ENCODE measurements at regions not wholly inside any gene's neighbourhood (a gene's known extent, or its start where the extent isn't known, plus 50 kb on each side); places are given as distances from the start of the nearest gene placed in this dataset.

DNA sequence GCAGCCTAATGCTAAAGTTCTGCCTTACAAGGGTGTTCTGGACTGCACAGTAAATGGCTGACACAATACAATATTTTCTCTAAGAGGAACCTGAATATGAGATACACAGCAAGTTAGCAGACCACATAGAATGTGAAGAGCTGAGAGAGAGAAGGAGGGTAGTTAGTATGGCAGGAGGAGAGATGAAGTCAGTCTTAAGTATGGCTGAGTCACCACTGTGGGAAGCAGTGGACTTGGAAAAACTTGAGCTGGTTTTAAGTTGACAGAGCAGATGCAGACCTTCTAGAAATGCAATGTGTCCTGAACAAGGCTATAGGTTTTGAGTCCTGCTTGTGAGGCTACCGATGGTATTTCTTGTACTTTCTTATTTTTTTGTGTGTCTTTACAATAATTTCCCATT lies 172.5 kb downstream of the SH2D1A start:
- no peak for DNase-seq (ENCODE audit: low read depth in 4 of 4, low spot score in 2 of 4)

DNA sequence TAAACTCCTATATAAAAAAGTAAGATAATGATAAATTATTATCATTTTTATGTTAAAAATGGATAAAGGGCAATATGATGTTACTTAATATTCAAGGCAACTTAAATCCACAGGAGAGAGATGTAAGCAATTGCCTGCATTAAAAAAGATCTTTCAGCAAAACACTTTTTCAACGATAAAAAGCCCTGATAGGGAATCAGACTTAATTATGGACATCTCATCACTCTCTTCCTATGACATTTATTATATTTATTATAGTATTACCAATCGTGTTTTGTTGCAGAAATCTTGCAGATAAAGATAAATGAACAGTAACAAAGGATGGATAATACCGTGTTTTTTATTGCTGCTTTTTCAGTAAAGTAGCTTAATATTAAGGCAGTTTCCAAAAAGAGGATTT lies 178.5 kb downstream of the SH2D1A start:
- no peak for DNase-seq (ENCODE audit: low read depth in 4 of 4, low spot score in 2 of 4)

DNA sequence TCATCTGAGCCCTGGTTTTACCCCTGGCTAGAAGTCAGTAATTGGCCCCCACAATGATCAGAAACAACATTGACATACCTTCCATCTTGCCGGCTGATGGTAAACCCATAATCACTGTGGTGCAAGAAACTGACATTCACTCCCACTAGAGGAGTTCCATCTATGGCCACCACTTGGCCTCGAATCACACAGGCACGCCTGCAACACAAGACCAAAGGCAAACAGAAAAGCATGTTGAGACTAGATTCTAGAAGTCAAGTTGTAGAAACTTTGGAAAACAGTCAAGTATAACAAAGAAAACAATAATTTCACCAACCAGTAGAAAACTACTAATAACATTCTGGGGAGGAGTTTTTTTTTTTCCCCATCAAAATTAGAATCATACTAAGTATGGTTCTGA lies 183.4 kb downstream of the SH2D1A start:
- no peak for DNase-seq (ENCODE audit: low read depth in 4 of 4, low spot score in 2 of 4)

DNA sequence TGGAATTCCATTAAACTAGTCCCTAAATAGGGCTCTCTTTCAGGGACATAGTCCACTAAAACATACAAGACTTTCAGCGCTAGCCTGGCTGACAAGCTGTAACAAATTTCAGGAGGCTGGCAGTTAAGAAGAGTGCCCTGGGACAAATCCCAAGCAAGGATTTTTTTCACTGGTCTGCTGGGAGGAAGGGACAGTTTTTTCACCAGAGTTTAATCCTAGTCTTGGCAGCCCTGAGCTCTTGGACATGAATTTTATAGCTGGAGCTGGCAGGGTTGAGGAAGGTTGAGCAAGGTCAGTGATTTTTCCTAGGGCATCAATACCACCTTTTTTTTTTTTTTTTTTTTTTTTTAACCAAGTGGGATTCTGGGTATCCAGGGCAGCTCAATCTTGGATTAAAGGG lies 184.4 kb downstream of the SH2D1A start:
- no peak for DNase-seq (ENCODE audit: low read depth in 4 of 4, low spot score in 2 of 4)

DNA sequence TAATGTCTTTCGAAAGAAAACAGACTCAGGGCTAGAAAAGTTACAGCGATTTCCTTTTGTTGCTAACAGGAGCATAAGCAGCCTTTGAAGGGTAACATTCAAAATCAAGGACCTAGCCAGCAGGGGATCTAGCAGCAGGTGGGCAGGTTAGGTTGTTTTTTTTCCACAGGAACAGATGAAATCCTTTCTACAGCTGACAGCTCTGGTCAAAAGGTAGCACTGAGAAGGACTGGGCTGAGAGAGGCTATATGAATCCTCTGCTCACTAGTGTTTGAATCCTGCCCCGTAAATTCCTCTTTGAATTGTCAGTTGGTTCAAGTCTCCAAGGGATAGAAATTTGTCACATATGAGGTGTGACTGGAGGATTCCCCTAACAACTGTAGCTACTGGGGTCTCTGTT lies 188.2 kb downstream of the SH2D1A start:
- no peak for DNase-seq (ENCODE audit: low read depth in 4 of 4, low spot score in 2 of 4)

DNA sequence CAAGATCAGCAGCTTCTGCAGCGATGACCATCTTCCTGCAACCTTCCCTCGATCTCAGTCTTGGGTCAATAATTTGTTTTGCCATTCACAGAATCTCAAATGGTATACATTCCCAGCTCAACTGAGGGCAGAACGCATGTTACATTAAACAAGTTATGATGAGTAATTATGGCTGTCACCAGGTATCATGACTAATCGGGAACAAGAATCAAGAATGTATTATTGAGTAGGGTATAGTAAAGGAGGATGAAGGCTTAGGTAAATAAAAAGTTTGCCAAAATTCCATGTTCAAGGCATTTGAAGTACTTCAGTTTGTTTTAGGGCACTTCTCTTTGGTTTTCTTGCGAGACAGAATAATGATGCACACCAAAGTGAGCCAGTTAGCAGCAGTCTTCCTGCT lies 194.1 kb downstream of the SH2D1A start:
- DNase-seq (ENCODE audit: low read depth in 4 of 4, low spot score in 2 of 4) = no peak

DNA sequence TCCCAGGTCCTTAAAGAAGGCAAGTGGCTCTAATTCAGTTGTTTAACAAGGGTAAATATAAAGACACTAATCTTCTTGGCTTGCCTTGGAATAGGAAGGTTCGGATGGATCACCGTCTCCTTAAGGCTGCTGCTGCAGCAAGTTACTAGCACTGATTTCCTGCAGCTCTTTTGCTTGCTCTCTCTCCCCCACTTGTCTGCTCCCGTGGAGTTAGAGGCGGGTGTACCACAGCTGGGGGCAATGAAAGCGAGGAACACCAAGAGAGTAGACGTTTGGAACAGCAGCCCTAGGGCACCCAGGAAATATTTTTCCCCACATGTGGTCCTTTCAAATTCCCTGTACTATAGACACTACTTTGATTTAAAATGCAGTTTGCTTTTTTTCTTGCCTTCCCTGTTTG lies 202.2 kb downstream of the SH2D1A start:
- DNase-seq (ENCODE audit: low read depth in 4 of 4, low spot score in 2 of 4) = no peak

DNA sequence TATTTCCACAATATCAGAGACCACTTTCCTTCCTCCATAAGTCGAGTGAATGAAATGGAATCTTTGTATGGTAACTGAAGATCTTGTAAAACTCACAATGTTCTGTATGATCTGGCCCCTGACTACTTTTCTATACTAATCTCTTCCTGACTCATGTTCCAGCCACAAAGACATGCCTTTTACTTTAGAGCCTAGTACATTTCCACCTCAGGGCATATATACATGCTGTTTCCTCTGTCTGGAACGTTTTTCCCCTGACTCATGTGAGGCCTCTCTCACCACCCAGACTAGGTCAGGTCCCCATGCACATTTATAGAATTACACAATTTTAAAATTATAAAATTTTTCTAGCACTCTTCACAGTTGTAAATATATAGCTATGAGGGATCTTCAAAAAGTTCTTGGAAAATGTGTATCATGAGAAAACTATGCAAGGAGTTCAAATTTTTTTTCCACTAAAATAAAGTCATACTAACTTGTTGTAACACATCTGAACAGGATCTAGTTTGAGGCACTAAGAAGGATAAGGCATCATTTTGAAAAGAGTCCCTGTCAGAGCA lies 208.8 kb downstream of the SH2D1A start:
- DNase-seq (ENCODE audit: low read depth in 4 of 4, low spot score in 2 of 4) = no peak

DNA sequence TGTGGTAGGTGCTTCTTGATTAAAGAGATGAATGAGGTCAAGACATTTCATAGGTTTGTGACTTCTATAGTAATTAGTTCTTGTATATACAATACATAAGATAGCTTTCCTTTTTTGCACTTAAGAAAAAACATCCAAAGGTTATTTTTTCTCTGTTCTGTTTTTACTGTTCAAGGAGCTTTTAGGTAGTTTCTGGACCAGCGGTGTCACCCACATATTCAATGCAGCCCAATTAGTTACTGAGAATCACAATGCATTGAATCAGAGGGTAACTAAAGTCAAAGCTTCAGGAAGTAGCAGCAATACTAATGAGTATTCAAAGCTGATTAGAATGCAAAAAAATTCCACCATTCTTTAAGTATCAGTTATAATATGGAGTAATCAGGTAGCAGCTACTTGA lies 211.6 kb downstream of the SH2D1A start:
- no peak for DNase-seq (ENCODE audit: low read depth in 4 of 4, low spot score in 2 of 4)

DNA sequence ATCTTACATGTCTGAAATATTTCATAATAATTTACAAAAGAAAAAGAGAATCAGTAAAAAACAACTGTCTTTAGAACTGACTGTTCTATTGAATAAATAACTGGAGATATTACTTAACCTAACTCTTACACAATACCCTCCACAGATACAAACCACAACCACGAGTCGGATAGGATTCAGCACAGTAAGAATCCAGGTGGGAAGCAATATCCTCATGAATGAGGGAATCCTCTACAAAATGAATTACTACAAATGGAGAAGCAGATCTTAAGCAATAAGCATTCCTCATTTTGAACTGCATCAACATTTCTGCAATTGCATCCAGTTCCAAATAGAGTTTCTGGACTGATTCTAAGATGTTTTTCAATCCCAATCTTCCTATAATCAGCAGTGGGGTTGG lies 227.1 kb downstream of the SH2D1A start:
- DNase-seq (ENCODE audit: low read depth in 4 of 4, low spot score in 2 of 4) = no peak

DNA sequence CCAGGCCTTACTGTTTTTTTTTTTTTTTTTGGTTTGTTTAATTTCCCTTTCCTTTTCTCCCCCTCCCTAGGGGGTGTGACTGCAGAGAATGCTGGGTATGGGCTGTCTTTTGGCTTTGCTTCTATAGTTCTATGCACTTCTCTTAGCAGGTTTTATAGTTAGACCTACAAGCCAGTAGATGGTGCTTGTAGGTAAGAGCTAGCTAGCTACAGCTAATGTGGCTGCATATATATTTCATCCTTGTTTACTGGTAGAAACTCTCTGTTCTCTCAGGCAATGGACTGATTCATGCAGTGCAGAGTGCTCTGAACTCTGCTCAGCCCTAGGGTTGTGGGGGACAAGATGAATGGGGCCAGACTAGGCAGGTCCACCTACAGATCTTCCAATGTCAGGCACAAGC lies 246.4 kb downstream of the SH2D1A start:
- no peak for DNase-seq (ENCODE audit: low read depth in 4 of 4, low spot score in 2 of 4)

DNA sequence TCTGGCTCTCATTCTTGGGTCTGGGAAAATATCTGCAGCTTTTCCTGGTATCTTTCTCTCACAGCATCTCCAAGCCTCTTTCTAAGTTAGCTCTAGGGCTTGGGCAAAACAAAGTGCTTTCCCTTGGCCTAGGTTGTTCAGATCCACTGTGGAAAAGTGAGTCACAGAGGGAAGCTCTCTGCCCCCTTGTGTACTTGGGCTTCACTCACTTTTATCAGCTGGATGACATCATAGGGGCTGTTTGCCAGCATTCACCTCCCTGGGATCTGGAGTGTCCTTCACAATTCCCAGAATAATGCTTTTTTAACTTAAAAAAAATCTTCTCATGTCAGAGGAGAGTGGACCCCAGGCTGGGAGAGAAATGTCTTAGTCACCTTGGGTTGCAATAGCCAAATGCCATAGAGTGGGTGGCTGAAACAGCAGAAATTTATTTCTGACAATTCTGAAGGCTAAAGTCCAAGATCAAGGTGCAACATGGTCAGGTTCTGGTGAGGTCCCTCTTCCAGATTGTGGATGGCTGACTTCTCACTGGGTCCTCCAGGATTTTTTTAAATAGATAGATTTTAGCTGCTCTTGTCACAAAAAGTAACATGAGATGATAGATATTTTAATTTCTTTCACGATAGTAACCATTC lies 247.8 kb downstream of the SH2D1A start:
- DNase-seq (ENCODE audit: low read depth in 4 of 4, low spot score in 2 of 4) = no peak

DNA sequence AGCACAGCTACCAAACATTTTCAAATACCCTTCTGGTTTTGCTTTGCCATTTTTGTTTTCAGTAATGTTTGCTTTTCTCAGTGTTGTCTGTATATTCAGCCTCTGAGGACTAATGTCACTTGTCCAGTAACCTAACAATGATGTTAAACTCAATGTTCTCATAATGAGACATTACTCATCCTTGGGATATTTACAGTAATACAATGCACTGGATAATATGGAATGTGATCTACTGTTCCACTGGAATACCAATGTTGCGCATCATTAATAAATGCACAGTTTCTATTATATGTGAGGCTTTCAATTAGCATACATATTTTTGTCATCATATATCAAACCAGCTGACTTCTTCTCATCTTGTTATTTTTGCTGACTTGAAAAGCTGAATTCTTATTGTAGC lies 259.1 kb downstream of the SH2D1A start:
- DNase-seq (ENCODE audit: low read depth in 4 of 4, low spot score in 2 of 4) = no peak

DNA sequence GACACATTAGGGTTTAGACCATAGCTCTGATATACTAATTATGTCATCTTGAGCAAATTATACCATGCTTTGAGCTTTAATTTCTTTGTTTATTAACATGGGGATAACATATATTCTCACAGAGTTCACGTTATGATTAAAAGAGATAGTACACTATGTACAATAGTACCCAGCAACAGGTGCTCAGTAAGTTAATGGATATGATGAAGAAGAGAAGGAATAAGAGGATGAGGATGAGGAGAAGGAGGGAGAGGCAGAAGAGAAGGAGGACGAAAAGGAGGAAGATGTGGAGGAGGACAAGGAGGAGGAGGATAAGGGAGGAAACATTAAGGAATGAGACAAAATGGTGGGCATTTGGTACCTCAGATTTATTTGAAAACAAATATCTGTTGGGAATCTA lies 260.4 kb downstream of the SH2D1A start:
- no peak for DNase-seq (ENCODE audit: low read depth in 4 of 4, low spot score in 2 of 4)

DNA sequence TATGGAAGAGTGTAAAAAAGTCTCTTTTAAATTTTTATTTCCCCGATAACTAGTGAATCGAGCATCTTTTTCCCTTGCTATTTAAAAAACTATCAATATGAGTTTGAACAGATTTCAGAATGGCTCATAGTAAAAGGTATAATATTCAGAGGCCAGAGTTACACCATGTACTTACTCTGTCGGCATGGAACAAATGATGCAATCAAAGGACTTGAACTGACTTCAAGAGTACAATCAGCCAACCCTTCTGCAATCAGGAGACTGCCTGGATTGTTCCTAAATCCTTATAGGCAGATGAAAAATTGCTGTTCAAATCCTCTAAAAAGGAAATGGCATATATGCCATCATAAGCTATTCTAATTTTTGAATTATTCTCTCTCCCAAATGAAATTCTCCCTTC lies 273.3 kb downstream of the SH2D1A start:
- DNase-seq (ENCODE audit: low read depth in 4 of 4, low spot score in 2 of 4) = no peak

DNA sequence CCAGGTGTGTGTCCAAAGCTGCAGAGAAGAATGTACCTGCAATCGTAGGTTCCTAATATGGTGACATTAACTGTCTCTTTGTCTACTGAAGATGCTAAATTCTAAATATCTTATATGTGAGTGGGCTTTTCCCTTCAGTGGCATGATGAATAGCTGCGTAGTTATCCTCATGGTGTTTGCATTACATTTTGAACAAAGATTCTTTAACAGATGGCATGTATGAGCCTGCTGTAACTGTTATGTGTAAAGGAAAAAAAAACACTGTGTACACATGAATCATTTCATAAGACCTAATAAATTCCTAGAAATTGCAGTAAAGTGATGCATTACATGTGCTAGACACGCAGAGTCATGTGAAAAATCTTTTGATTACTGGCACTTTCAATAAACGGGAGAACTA lies 288.0 kb downstream of the SH2D1A start:
- DNase-seq (ENCODE audit: low read depth in 4 of 4, low spot score in 2 of 4) = no peak

DNA sequence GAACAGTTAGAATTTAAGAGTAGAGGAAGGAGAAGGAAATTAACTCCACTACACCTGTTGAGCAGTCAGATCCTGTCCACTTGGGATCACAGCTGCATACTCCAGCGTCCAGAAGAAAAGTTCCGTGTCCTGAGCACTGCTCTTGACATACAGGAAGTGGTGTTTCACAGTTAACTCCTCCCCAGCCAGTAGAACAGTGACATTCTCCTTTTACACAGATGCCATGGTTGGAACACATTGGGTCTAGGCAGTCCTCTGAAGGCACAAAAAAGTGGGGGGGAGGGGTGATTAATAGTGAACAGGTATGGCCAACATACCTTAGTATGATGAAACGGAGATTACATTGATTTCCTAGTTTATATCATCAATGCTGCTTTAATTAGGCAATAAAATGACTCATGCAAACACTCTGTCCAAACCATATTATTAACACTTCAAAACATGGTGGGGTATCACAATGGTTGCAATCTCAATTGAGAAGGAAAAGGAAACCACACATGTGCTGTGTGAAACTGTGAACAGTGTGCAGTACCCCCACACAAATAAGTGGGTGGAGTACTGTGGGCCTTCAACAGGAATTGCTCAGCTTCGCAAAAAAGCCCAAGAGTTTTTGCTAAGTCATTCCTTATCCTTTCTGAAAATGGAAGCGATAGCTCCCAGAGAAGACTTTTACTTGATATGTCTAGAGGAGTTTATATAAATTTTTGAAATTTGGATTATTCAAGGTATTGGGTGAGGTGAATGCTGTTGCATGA lies 295.6 kb downstream of the SH2D1A start:
- no peak for DNase-seq (ENCODE audit: low read depth in 4 of 4, low spot score in 2 of 4)

DNA sequence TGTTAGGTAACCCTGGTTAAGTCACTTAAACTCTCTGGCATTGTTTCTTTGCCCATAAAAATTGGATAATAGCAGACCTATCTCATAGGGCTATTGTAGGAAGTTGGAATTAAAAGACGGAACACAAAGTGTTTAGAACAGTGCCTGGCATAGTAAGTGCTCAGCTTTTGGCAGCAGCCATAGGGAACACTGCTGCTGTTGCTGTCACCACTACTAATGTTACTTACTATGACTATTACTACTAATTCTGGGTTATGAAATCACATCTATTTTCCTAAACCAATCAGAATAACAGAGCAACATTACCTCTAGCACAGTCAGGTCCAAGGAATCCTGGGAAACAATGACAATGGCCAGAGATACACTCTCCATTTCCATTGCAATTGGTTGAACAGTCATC lies 300.0 kb downstream of the SH2D1A start:
- no peak for DNase-seq (ENCODE audit: low read depth in 4 of 4, low spot score in 2 of 4)

DNA sequence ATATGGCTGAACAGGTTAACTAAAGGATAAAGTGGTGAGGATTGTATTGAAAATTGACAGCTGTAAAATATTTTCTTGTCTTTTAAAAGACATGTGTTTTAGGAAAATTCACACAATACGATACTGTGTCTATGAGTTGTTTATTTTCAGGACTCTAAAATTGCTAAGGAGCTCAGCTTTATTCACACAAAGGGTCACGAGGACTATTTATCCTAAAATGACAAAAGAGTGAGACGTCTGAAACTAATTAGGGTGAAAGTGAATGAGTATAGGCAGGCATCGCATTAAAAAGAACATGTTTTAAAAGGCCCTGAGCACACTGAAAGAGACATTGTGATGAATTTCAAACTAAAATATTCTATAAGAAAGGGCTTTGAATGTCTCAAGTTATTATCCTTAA lies 304.7 kb downstream of the SH2D1A start:
- DNase-seq (ENCODE audit: low read depth in 4 of 4, low spot score in 2 of 4) = no peak

DNA sequence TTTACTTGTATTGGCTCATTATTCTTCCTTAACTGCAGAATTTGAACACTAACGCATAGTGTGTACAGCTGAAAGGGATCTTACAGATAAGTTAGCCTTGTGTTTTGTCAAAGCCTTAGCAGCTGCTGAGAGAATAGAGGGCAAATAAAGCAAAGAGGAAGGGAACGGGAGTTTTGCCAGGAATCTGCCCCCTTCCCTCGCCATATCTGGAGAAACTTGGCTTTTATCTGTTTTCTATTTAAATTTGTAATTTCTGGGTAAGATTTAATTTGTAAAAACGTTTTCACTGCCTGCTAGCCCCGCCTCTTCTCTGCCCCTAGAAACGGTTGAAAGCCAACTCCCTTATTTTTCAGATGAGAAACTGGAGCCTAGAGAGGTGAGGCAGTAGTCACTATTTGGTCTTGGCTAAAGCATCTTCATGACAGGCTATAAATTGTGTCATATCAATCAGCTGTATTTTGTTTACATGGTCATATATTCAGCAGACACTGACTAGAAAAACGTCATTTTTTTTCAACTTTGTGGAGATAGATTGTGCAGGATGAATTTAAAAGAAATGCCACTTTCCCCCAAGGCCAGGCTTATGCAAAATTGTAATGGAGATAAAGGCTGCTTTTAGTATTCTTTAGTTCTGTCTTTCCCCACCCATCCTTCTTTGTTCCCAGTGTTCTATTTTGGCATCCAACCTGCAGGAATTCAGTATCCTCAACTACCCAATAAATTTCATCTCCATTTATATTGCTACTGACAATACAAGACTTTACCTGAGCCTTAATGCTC lies 319.4 kb downstream of the SH2D1A start:
- no peak for DNase-seq (ENCODE audit: low read depth in 4 of 4, low spot score in 2 of 4)

DNA sequence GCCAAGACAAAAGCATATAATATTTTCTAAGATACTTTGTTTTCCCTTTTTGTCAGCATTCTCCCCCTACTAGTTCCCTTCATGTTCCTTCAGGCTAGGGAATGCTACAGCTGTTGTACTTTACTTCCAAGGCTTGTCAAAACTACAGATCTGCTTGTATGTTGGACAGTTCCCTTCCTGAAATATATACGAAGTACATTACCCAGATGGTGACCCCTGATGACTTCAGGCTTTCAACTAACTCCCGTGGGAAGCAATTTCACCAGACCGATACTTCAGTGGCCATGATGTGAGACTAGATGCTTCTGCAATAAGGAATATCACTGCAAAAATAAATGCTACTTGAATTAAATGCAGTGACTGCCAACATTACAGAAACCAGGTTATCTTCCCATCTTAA lies 332.8 kb downstream of the SH2D1A start:
- DNase-seq (ENCODE audit: low read depth in 4 of 4, low spot score in 2 of 4) = peak in 1 of 4 donors; percentile 0

DNA sequence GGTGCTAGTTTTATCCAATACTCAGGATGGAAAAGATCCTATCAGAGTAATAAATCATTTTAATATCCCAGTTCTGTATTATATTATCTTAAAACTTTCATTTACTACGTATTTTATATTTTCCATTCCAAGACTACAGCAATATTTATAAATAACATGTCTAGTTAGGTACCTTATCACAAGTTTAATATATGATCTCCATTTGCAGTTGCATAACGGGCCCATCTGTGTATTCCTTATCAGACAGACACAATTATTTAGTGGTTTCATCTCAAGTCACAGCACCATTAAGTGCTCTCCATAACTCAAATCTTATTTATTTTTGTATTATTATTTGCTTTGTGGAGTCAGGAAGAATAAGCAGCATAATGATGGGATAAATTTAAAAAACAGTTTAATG lies 333.9 kb downstream of the SH2D1A start:
- DNase-seq (ENCODE audit: low read depth in 4 of 4, low spot score in 2 of 4) = no peak
